HCT116 (cell line): ENCODE measurements at regions not wholly inside any gene's neighbourhood (a gene's known extent, or its start where the extent isn't known, plus 50 kb on each side); places are given as distances from the start of the nearest gene placed in this dataset.

ENCODE experiments used
- CEBPB ChIP-seq: IDR thresholded peaks from 2 replicates; pipeline ENCODE4 v1.6.1; 2012; ENCODE audit warnings: low read depth
- CTCF ChIP-seq, 3 experiments: fragments of 200-600 bp in 1 of 3; sonication (generic) in 1 of 3; IDR thresholded peaks in 2 of 3; conservative IDR thresholded peaks in 1 of 3; 2 replicates each; pipeline ENCODE4 v1.5.1; 2012 to 2017; ENCODE audit warnings: low read depth in 2 of 3, low read length in 2 of 3, antibody characterized with exemption in 1 of 3, borderline replicate concordance in 1 of 3, control low read depth in 1 of 3, mild to moderate bottlenecking in 1 of 3, mixed read lengths in 1 of 3, mixed run types in 1 of 3, moderate library complexity in 1 of 3; ENCODE audit not compliant: insufficient read depth in 1 of 3
- EZH2 ChIP-seq: fragments of 200-600 bp; sonication (generic); IDR thresholded peaks from 2 replicates; pipeline ENCODE4 v1.6.1; 2017; ENCODE audit warnings: antibody characterized with exemption, mixed run types
- EZH2phosphoT487 ChIP-seq: fragments of 200-600 bp; IDR thresholded peaks from 2 replicates; pipeline ENCODE4 v1.6.1; 2018; ENCODE audit warnings: antibody characterized with exemption, borderline replicate concordance
- RAD21 ChIP-seq: IDR thresholded peaks from 2 replicates; pipeline ENCODE4 v1.6.1; 2012; ENCODE audit warnings: low read depth, mild to moderate bottlenecking
- SP1 ChIP-seq: IDR thresholded peaks from 2 replicates; pipeline ENCODE4 v1.6.1; 2012; ENCODE audit warnings: low read depth
- YY1 ChIP-seq: IDR thresholded peaks from 2 replicates; pipeline ENCODE4 v1.6.1; 2011; ENCODE audit warnings: low read length, low read depth, moderate library complexity, mild to moderate bottlenecking; ENCODE audit not compliant: insufficient replicate concordance; ENCODE audit errors: extremely low read depth
- ZNF274 ChIP-seq: fragments of 200-500 bp; sonication (Bioruptor generic); IDR thresholded peaks from 2 replicates; pipeline ENCODE4 v1.6.1; 2014; ENCODE audit warnings: mild to moderate bottlenecking, low read depth, low read length, inconsistent platforms

- TF ChIP-seq CTCF (IDR thresholded peaks at IDR 0.05 in 2 of 3, conservative IDR thresholded peaks at IDR 0.05 in 1 of 3; ENCODE audit: borderline replicate concordance in 1 of 3, insufficient read depth in 1 of 3, low read depth in 2 of 3, low read length in 2 of 3): no peak
- TF ChIP-seq ZNF274: no peak
- no peak for TF ChIP-seq EZH2
- no peak for TF ChIP-seq YY1
- no peak for TF ChIP-seq EZH2phosphoT487
- no peak for TF ChIP-seq RAD21
- no peak for TF ChIP-seq SP1
- TF ChIP-seq CEBPB: no peak
Measured at GRCh38 chr5:164482351-164482750, 976.9 kb downstream of the MAT2B start.
